OCI-LY1 (cell line): ENCODE measurements at regions not wholly inside any gene's neighbourhood (a gene's known extent, or its start where the extent isn't known, plus 50 kb on each side); places are given as distances from the start of the nearest gene placed in this dataset.

Experiments used
- H2AFZ ChIP-seq: fragments of 200-600 bp; sonication (generic), shearing (Covaris generic); 2 replicates; pipeline ENCODE4 v1.6.0; 2014; ENCODE audit warnings: antibody characterized with exemption, mild to moderate bottlenecking, low read length
- H3F3A ChIP-seq: fragments of 200-600 bp; sonication (generic), shearing (Covaris generic); 2 replicates; pipeline ENCODE4 v1.6.0; 2014; ENCODE audit warnings: mild to moderate bottlenecking, antibody characterized with exemption, low read length, moderate library complexity; ENCODE audit not compliant: insufficient read depth
- H3K27ac ChIP-seq: fragments of 200-600 bp; sonication (generic); 2 replicates; pipeline ENCODE4 v1.5.1; 2014; ENCODE audit warnings: low read length, mixed run types, mild to moderate bottlenecking, low read depth; ENCODE audit not compliant: poor library complexity, severe bottlenecking
- H3K27me3 ChIP-seq: fragments of 200-600 bp; sonication (generic); 2 replicates; pipeline ENCODE4 v1.6.0; 2014; ENCODE audit warnings: antibody characterized with exemption, mild to moderate bottlenecking, low read length, moderate library complexity; ENCODE audit not compliant: insufficient read depth
- H3K36me3 ChIP-seq: fragments of 200-600 bp; sonication (generic); 2 replicates; pipeline ENCODE4 v1.6.1; 2014; ENCODE audit warnings: mild to moderate bottlenecking, antibody characterized with exemption, low read length, moderate library complexity, mixed read lengths; ENCODE audit not compliant: insufficient read depth
- H3K4me1 ChIP-seq: fragments of 200-600 bp; sonication (generic); 2 replicates; pipeline ENCODE4 v1.5.1; 2014; ENCODE audit warnings: mild to moderate bottlenecking, low read length, moderate library complexity; ENCODE audit not compliant: insufficient read depth, severe bottlenecking
- H3K4me2 ChIP-seq: fragments of 200-600 bp; sonication (generic), shearing (Covaris generic); 2 replicates; pipeline ENCODE4 v1.6.1; 2014; ENCODE audit warnings: low read length
- H3K4me3 ChIP-seq: fragments of 200-600 bp; sonication (generic); 2 replicates; pipeline ENCODE4 v1.5.1; 2014; ENCODE audit warnings: low read length, low read depth, mild to moderate bottlenecking, mixed read lengths; ENCODE audit not compliant: poor library complexity, severe bottlenecking
- H3K79me2 ChIP-seq: fragments of 200-600 bp; shearing (Covaris generic); 2 replicates; pipeline ENCODE4 v1.6.1; 2016; ENCODE audit warnings: mixed run types, low read length, mixed read lengths; ENCODE audit not compliant: insufficient read depth
- H3K9ac ChIP-seq: fragments of 200-600 bp; sonication (generic), shearing (Covaris generic); 2 replicates; pipeline ENCODE4 v1.6.1; 2014; ENCODE audit warnings: mild to moderate bottlenecking, low read length, mixed read lengths
- H3K9me2 ChIP-seq: fragments of 200-600 bp; sonication (generic), shearing (Covaris generic); 2 replicates; pipeline ENCODE4 v1.6.1; 2014; ENCODE audit warnings: low read depth, mild to moderate bottlenecking, low read length, mixed read lengths
- H3K9me3 ChIP-seq: fragments of 200-600 bp; shearing (Covaris generic); 2 replicates; pipeline ENCODE4 v1.6.1; 2014; ENCODE audit warnings: low read length, mixed read lengths
- H4K20me1 ChIP-seq: fragments of 200-600 bp; sonication (generic), shearing (Covaris generic); 2 replicates; pipeline ENCODE4 v1.6.0; 2016; ENCODE audit warnings: mild to moderate bottlenecking, low read length; ENCODE audit not compliant: insufficient read depth
- EZH2 ChIP-seq: fragments of 200-600 bp; sonication (generic), shearing (Covaris generic); IDR thresholded peaks from 2 replicates; pipeline ENCODE4 v1.8.0; 2017; ENCODE audit warnings: borderline replicate concordance, mixed run types, mild to moderate bottlenecking, antibody characterized with exemption, low read length, moderate library complexity, mixed read lengths
- TF ChIP-seq, protein P1 (sequence below): fragments of 200-600 bp; sonication (generic), shearing (Covaris generic); IDR thresholded peaks from 2 replicates; pipeline ENCODE4 v1.5.1; 2017; ENCODE audit warnings: mild to moderate bottlenecking, antibody characterized with exemption, low read length, moderate library complexity, mixed read lengths

DNA sequence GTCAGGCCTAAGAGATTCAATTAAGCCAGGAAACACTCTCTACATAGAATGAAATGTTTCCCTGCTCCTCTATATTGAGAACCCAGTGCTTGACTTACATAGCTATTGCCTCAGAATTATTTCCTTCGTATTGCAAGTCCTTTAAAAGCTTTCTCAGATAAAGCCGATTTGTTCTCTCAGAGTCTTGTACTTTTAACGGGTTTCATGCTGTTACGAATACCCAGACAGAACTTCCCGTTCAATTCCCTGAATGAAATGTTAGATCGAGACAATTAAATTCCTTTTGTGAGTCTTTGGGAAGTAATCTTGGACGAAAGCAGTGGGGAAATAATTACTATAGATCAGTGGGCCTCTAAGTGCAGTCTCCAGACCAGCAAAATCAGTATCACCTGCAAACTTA is 102.8 kb upstream of the CHL1 start:
- TF ChIP-seq EZH2 = no peak
- TF ChIP-seq, protein P1, sequence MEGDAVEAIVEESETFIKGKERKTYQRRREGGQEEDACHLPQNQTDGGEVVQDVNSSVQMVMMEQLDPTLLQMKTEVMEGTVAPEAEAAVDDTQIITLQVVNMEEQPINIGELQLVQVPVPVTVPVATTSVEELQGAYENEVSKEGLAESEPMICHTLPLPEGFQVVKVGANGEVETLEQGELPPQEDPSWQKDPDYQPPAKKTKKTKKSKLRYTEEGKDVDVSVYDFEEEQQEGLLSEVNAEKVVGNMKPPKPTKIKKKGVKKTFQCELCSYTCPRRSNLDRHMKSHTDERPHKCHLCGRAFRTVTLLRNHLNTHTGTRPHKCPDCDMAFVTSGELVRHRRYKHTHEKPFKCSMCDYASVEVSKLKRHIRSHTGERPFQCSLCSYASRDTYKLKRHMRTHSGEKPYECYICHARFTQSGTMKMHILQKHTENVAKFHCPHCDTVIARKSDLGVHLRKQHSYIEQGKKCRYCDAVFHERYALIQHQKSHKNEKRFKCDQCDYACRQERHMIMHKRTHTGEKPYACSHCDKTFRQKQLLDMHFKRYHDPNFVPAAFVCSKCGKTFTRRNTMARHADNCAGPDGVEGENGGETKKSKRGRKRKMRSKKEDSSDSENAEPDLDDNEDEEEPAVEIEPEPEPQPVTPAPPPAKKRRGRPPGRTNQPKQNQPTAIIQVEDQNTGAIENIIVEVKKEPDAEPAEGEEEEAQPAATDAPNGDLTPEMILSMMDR = no peak
- Histone ChIP-seq H3K9me3 (no peaks in the 10 kb centered on the region), H3K9ac (no peak overlapping the region), H3K36me3 (no peaks in the 10 kb centered on the region), H3F3A (no peaks in the 10 kb centered on the region), H3K27me3 (no peaks in the 10 kb centered on the region), H3K79me2 (no peaks in the 10 kb centered on the region), H3K4me3 (no peak overlapping the region), H3K9me2 (no peaks in the 10 kb centered on the region), H4K20me1 (no peaks in the 10 kb centered on the region), H3K27ac (no peak overlapping the region), H3K4me2 (no peak overlapping the region), H3K4me1 (no peaks in the 10 kb centered on the region), H2AFZ (no peak overlapping the region)

DNA sequence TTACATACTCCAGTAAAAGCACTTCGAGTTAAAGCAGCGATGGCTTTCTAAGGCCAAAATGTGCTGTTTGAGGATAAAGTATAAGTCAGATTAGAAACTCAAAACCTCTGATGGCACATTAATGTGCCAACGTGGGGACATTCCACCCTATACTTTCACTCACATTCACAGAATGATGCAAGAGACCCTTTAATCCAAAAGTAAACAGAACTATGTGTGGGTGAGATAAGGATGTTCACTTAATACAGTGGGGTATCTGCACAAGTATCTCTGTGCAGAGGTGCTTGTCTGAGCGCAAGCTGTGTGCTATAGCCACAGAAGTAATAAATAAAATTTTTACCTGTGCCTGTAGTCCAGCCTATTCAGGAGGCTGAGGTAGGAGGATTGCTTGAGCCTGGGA is 100.3 kb upstream of the CHL1 start:
- Histone ChIP-seq H3K36me3 (no peaks in the 10 kb centered on the region), H4K20me1 (no peaks in the 10 kb centered on the region), H3K9me2 (no peaks in the 10 kb centered on the region), H3K4me3 (no peak overlapping the region), H3F3A (no peaks in the 10 kb centered on the region), H3K4me2 (no peak overlapping the region), H3K27ac (no peak overlapping the region), H3K27me3 (no peaks in the 10 kb centered on the region), H3K9me3 (no peaks in the 10 kb centered on the region), H2AFZ (no peak overlapping the region), H3K79me2 (no peaks in the 10 kb centered on the region), H3K4me1 (peaks cover 4% of the 10 kb centered on the region), H3K9ac (no peak overlapping the region)
- TF ChIP-seq, protein P1 = no peak
- TF ChIP-seq EZH2 = no peak

DNA sequence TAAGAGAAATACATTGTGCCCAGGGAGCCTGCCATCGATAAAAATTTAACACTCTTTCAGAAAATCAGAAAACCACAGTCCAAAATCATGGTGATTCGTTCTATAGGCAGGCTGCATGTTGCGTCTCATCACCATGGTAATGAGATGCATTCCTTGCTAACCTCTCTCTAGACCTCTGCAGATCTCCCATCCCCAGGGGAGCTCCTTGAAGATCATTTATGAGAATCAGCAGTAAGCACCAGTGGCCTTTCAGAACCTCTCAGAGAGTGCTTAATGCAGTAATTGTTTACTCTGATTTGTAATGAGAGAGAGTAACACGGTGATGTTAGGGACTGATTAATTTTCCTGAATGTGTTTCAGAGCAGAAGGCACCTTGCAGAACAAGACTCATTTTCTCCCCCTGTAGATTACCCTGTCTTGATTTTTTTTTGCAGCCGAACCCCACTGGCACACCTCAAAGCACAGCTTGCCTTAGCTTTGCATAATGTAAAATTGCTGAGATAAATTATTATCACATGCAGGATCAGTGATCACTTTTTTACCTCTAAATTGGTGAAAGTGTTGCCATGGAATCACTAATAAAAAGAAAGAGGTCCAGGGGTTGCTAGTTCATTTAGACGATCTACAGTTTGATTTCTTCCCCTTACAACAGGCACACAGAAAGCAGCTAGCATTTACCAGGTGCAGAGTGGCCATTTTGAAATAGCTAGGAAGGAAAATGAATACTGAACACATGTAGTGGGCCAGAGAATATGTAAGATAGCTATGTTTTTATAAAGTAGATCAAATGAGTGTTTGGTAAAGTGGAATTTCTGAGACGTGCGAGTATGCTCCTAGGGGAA is 98.9 kb upstream of the CHL1 start:
- Histone ChIP-seq H3K79me2 (no peaks in the 10 kb centered on the region), H2AFZ (peak overlapping the region; percentile 46; the same call in 1 of the 2 replicates), H4K20me1 (no peaks in the 10 kb centered on the region), H3K9ac (no peak overlapping the region), H3K9me2 (no peaks in the 10 kb centered on the region), H3K36me3 (no peaks in the 10 kb centered on the region), H3K4me3 (no peak overlapping the region), H3K27ac (no peak overlapping the region), H3K4me2 (no peak overlapping the region), H3F3A (no peaks in the 10 kb centered on the region), H3K4me1 (peaks cover 9% of the 10 kb centered on the region), H3K9me3 (no peaks in the 10 kb centered on the region), H3K27me3 (no peaks in the 10 kb centered on the region)
- TF ChIP-seq, protein P1 = no peak
- no peak for TF ChIP-seq EZH2
